ENCODE measurements at regions not wholly inside any gene's neighbourhood (a gene's known extent, or its start where the extent isn't known, plus 50 kb on each side); places are given as distances from the start of the nearest gene placed in this dataset.

GRCh38 chrX:130529531-130529930, 127.7 kb downstream of the RBMX2 start:
- TF ChIP-seq POLR2A (IDR thresholded peaks at IDR 0.05; ENCODE audit: low read length) (no peak), GATA1 (IDR thresholded peaks at IDR 0.05; ENCODE audit: low read depth, low read length) (no peak)

Measured in erythroblast (primary cell).